Astrocyte of the spinal cord (primary cell): ENCODE measurements at regions not wholly inside any gene's neighbourhood (a gene's known extent, or its start where the extent isn't known, plus 50 kb on each side); places are given as distances from the start of the nearest gene placed in this dataset.
"Not testable (repeated sequence)": the region's sequence is repeated elsewhere in the genome, so short reads cannot be mapped to it uniquely, and the experiment has no call there.

Source experiments
- DNase-seq: peaks from one replicate; pipeline ENCODE4 v3.0.0; 2011; ENCODE audit warnings: low read depth, low spot score
- H3K4me3 ChIP-seq: 2 replicates; pipeline ENCODE4 v1.5.1; 2011; ENCODE audit warnings: low read depth, mild to moderate bottlenecking, low read length, moderate library complexity
- in situ Hi-C: cut with HindIII; loops from 2 replicates; pipeline ENCODE4 v1.10.0; 2017; ENCODE audit warnings: low sequenced_read_pairs
- TF ChIP-seq, protein P1 (sequence below): IDR thresholded peaks from 2 replicates; pipeline ENCODE4 v1.5.1; 2012; ENCODE audit warnings: low read depth, mild to moderate bottlenecking, low read length, inconsistent platforms

DNA sequence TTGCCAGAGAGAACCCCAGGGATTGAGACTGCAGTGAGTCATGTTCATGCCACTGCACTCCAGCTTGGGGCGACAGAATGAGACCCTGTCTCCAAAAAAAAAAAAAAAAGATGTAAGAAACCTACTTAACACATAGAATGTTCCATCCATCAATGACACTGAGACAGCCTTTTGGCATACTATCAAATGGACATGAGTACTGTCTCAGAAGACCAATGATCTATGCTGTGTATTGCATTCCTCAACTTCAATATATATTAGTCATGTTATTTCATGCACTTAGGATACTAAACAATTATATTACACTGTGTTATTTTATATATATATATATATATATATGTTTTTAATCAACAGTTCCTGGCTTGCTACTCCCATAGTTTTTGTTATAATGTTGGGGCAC lies 57.1 kb upstream of the ANKH start:
- DNase-seq, result peak; percentile 61
- no peak overlapping the region for H3K4me3 ChIP-seq
- TF ChIP-seq, protein P1, sequence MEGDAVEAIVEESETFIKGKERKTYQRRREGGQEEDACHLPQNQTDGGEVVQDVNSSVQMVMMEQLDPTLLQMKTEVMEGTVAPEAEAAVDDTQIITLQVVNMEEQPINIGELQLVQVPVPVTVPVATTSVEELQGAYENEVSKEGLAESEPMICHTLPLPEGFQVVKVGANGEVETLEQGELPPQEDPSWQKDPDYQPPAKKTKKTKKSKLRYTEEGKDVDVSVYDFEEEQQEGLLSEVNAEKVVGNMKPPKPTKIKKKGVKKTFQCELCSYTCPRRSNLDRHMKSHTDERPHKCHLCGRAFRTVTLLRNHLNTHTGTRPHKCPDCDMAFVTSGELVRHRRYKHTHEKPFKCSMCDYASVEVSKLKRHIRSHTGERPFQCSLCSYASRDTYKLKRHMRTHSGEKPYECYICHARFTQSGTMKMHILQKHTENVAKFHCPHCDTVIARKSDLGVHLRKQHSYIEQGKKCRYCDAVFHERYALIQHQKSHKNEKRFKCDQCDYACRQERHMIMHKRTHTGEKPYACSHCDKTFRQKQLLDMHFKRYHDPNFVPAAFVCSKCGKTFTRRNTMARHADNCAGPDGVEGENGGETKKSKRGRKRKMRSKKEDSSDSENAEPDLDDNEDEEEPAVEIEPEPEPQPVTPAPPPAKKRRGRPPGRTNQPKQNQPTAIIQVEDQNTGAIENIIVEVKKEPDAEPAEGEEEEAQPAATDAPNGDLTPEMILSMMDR, result no peak
- in situ Hi-C loops, result no loop called here

DNA sequence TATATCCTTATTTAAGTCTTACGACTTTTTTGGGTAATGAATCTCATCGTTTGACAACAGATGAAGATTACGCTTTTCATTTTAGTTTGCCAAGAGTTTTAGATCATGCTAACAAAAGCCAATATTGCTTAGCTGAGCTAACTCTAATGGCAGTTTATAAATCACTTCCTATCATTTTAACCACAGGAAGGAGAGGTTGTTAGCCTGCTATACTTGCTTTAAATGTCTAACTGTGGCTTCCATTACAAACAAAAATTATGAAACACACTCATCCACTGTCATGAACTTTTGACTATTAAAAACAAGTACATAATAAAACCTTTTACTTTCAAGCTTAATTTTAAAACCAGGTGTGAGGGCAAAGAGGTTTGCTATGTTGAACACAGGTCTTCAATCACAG lies 53.7 kb upstream of the ANKH start:
- TF ChIP-seq, protein P1, result no peak
- H3K4me3 ChIP-seq, result no peak overlapping the region
- peak; percentile 51 for DNase-seq
- in situ Hi-C loops, result no loop called here

DNA sequence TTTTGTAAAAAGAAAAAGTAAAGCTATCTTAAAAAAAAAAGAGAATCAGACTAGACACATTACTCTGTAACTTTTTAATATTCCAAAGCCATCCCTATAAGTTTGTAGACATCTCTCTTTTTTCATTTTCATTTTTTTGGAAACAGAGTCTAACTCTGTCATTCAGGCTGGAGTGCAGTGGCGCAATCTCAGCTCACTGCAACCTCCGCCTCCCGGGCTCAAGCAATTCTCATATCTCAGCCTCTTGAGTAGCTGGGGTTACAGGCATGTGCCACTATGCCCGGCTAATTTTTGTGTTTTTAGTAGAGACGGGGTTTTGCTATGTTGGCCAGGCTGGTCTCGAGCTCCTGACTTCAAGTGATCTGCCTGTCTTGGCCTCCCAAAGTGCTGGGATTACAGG lies 51.4 kb upstream of the ANKH start:
- in situ Hi-C loops, H3K4me3 ChIP-seq, DNase-seq: not testable (repeated sequence)

DNA sequence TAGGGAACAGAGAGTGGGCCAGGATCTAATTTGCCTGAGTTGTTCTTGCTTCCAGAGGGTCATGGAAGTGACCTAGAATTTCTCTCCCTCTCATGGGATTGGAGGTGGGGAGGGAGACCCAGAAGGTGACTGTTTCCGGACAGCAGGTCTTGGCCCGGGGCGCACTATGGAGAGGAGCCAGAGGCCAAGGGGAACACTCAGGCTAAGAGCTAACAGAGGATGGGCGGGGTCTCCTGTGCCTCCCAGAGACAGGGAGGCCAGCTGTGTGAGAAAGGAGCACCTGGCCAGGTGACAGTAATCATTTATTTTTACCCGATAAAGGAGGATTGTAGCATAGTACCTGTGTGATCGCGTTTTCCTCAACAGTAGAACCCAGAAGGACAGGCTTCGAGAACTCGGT lies 50.9 kb upstream of the ANKH start:
- TF ChIP-seq, protein P1, result no peak
- no peak overlapping the region for H3K4me3 ChIP-seq
- DNase-seq, result no peak
- in situ Hi-C loops, result no loop called here
